IMR-90 (cell line): ENCODE measurements at regions not wholly inside any gene's neighbourhood (a gene's known extent, or its start where the extent isn't known, plus 50 kb on each side); places are given as distances from the start of the nearest gene placed in this dataset.
A peak's percentile ranks its signal among the peaks of the same experiment; 100 is the strongest.

Experiments
- ATAC-seq: fragments of 200-7000 bp; cut with Tn5 transposase; 2 replicates; pipeline ENCODE4 v1.9.1; 2020; ENCODE audit warnings: low read depth, mild to moderate bottlenecking, moderate library complexity
- BruUV-seq: library from RNA; stranded (reverse); fragments of 400-500 nt; replicated peaks from 2 replicates; lab custom pipeline; 2021; lab: Mats Ljungman, UMichigan
- CTCF ChIA-PET: fragments of 300-600 bp; formaldehyde crosslinking; extraction: SDS; loops from one replicate; lab custom pipeline; 2021; ENCODE audit warnings: antibody characterized with exemption; lab: Yijun Ruan, JAX
- POLR2A ChIA-PET: fragments of 300-600 bp; sonication (Branson Sonifier 250); formaldehyde crosslinking; loops from one replicate; lab custom pipeline; 2022; ENCODE audit warnings: antibody characterized with exemption; ENCODE audit not compliant: unreplicated experiment; lab: Charles Lee
- DNase-seq: peaks from one replicate; pipeline ENCODE4 v3.0.0; 2013
- H2AFZ ChIP-seq: replicated peaks from 2 replicates; pipeline ENCODE3; 2013; ENCODE audit warnings: low read length, mild to moderate bottlenecking; ENCODE audit not compliant: poor library complexity
- H2AK5ac ChIP-seq: 2 replicates; pipeline ENCODE4 v1.6.1; 2013; ENCODE audit warnings: low read depth, low read length, inconsistent platforms
- H2AK9ac ChIP-seq: replicated peaks from 2 replicates; pipeline ENCODE3; 2013; ENCODE audit warnings: mild to moderate bottlenecking, low read depth, low read length, moderate library complexity; ENCODE audit not compliant: poor library complexity
- H2BK120ac ChIP-seq: 2 replicates; pipeline ENCODE4 v1.6.1; 2013; ENCODE audit warnings: low read depth, low read length, inconsistent platforms
- H2BK15ac ChIP-seq: 3 replicates; pipeline ENCODE4 v1.6.1; 2013; ENCODE audit warnings: low read depth, low read length, inconsistent platforms
- H2BK20ac ChIP-seq: 2 replicates; pipeline ENCODE4 v1.6.1; 2013; ENCODE audit warnings: low read depth, mild to moderate bottlenecking, inconsistent platforms, low read length, moderate library complexity
- H2BK5ac ChIP-seq: 2 replicates; pipeline ENCODE4 v1.6.1; 2013; ENCODE audit warnings: mild to moderate bottlenecking, low read depth, low read length, inconsistent platforms; ENCODE audit not compliant: poor library complexity, severe bottlenecking
- H3K14ac ChIP-seq: replicated peaks from 2 replicates; pipeline ENCODE4 v1.6.1; 2013; ENCODE audit warnings: low read depth, low read length, inconsistent platforms
- H3K18ac ChIP-seq: 2 replicates; pipeline ENCODE4 v1.6.1; 2013; ENCODE audit warnings: low read depth, low read length, control low read depth
- H3K23ac ChIP-seq: 2 replicates; pipeline ENCODE4 v1.6.1; 2013; ENCODE audit warnings: low read depth, low read length, inconsistent platforms
- H3K27ac ChIP-seq: 2 replicates; pipeline ENCODE4 v1.5.1; 2013; ENCODE audit warnings: mild to moderate bottlenecking, control low read depth, low read length; ENCODE audit not compliant: insufficient read depth
- H3K27me3 ChIP-seq: 2 replicates; pipeline ENCODE4 v1.6.1; 2013; ENCODE audit warnings: low read length; ENCODE audit not compliant: control insufficient read depth, insufficient read depth
- H3K36me3 ChIP-seq: 2 replicates; pipeline ENCODE4 v1.6.1; 2013; ENCODE audit warnings: low read length, mixed read lengths; ENCODE audit not compliant: control insufficient read depth, insufficient read depth
- H3K4ac ChIP-seq: 2 replicates; pipeline ENCODE4 v1.6.1; 2013; ENCODE audit warnings: low read depth, low read length, inconsistent platforms
- H3K4me1 ChIP-seq: 2 replicates; pipeline ENCODE4 v1.6.1; 2013; ENCODE audit warnings: low read length, mixed read lengths; ENCODE audit not compliant: control insufficient read depth, insufficient read depth
- H3K4me2 ChIP-seq: 2 replicates; pipeline ENCODE4 v1.6.1; 2013; ENCODE audit warnings: low read depth, mild to moderate bottlenecking, control low read depth, low read length, moderate library complexity
- H3K4me3 ChIP-seq: 2 replicates; pipeline ENCODE4 v1.5.1; 2013; ENCODE audit warnings: low read depth, mild to moderate bottlenecking, control low read depth, low read length, moderate library complexity; ENCODE audit not compliant: insufficient read depth
- H3K56ac ChIP-seq: 2 replicates; pipeline ENCODE4 v1.6.1; 2013; ENCODE audit warnings: low read length, inconsistent platforms; ENCODE audit not compliant: insufficient read depth; ENCODE audit errors: extremely low read depth
- H3K79me1 ChIP-seq, 2 experiments: 2 replicates each; pipeline ENCODE4 v1.6.1; 2013; ENCODE audit warnings: low read length in 2 of 2, inconsistent platforms in 1 of 2, low read depth in 1 of 2
- H3K9ac ChIP-seq: 2 replicates; pipeline ENCODE4 v1.6.1; 2013; ENCODE audit warnings: low read depth, low read length, control low read depth
- H3K9me1 ChIP-seq: 2 replicates; pipeline ENCODE4 v1.6.1; 2013; ENCODE audit warnings: low read length, inconsistent platforms; ENCODE audit not compliant: insufficient read depth
- H3K9me3 ChIP-seq: 2 replicates; pipeline ENCODE4 v1.6.1; 2013; ENCODE audit warnings: low read length; ENCODE audit not compliant: control insufficient read depth, insufficient read depth
- H4K20me1 ChIP-seq: 2 replicates; pipeline ENCODE4 v1.6.1; 2013; ENCODE audit warnings: low read length, inconsistent platforms; ENCODE audit not compliant: insufficient read depth
- H4K5ac ChIP-seq: 2 replicates; pipeline ENCODE4 v1.6.1; 2013; ENCODE audit warnings: mild to moderate bottlenecking, low read depth, low read length, control low read depth
- H4K8ac ChIP-seq, 2 experiments: 2 replicates each; pipeline ENCODE4 v1.6.1; 2013; ENCODE audit warnings: low read depth in 2 of 2, low read length in 2 of 2, control low read depth in 1 of 2, inconsistent platforms in 1 of 2
- H4K91ac ChIP-seq: 2 replicates; pipeline ENCODE4 v1.6.1; 2013; ENCODE audit warnings: low read depth, low read length, inconsistent platforms; ENCODE audit not compliant: insufficient read depth
- BHLHE40 ChIP-seq: fragments of 150-350 bp; IDR thresholded peaks from 2 replicates; pipeline ENCODE4 v1.6.1; 2016; ENCODE audit warnings: mild to moderate bottlenecking, low read depth, low read length
- CEBPB ChIP-seq: IDR thresholded peaks from 2 replicates; pipeline ENCODE4 v1.6.1; 2012; ENCODE audit warnings: low read depth, low read length, improper control_type of control experiment
- CHD1 ChIP-seq: IDR thresholded peaks from 2 replicates; pipeline ENCODE4 v1.6.1; 2012; ENCODE audit warnings: low read depth, low read length, improper control_type of control experiment
- FOS ChIP-seq: fragments of 150-350 bp; IDR thresholded peaks from 2 replicates; pipeline ENCODE4 v1.6.1; 2016; ENCODE audit warnings: low read depth, low read length
- MAFK ChIP-seq: IDR thresholded peaks from 2 replicates; pipeline ENCODE4 v1.6.1; 2012; ENCODE audit warnings: low read depth, low read length, improper control_type of control experiment
- MAZ ChIP-seq: IDR thresholded peaks from 2 replicates; pipeline ENCODE4 v1.6.1; 2012; ENCODE audit warnings: low read depth, mild to moderate bottlenecking, low read length, improper control_type of control experiment, moderate library complexity, borderline replicate concordance
- MXI1 ChIP-seq: IDR thresholded peaks from 2 replicates; pipeline ENCODE4 v1.6.1; 2012; ENCODE audit warnings: low read depth, mild to moderate bottlenecking, low read length, moderate library complexity, borderline replicate concordance
- NFE2L2 ChIP-seq: fragments of 150-350 bp; IDR thresholded peaks from 2 replicates; pipeline ENCODE4 v1.6.1; 2016; ENCODE audit warnings: low read depth, mild to moderate bottlenecking, low read length
- POLR2A ChIP-seq: IDR thresholded peaks from 2 replicates; pipeline ENCODE4 v1.6.1; 2012; ENCODE audit warnings: mild to moderate bottlenecking, low read depth, low read length
- RAD21 ChIP-seq: IDR thresholded peaks from 2 replicates; pipeline ENCODE4 v1.6.1; 2012; ENCODE audit warnings: low read length, improper control_type of control experiment
- RCOR1 ChIP-seq: IDR thresholded peaks from 2 replicates; pipeline ENCODE4 v1.6.1; 2012; ENCODE audit warnings: mild to moderate bottlenecking, low read length, improper control_type of control experiment; ENCODE audit not compliant: insufficient replicate concordance
- RFX5 ChIP-seq: IDR thresholded peaks from 2 replicates; pipeline ENCODE4 v1.8.0; 2012; ENCODE audit warnings: low read depth, mild to moderate bottlenecking, low read length, moderate library complexity
- SMC3 ChIP-seq: fragments of 150-350 bp; IDR thresholded peaks from 2 replicates; pipeline ENCODE4 v1.6.1; 2016; ENCODE audit warnings: low read depth, mild to moderate bottlenecking, antibody characterized with exemption, low read length, moderate library complexity
- WGBS, 2 experiments: methylation state at CpG; one replicate each; pipeline versions ENCODE4 v1.1.5 to v1.1.7; 2013; ENCODE audit warnings: missing lambda C conversion rate in 2 of 2; ENCODE audit not compliant: insufficient read length in 1 of 2; ENCODE audit errors: extremely low coverage in 2 of 2; 5-methylcytosine and 5-hydroxymethylcytosine counted together
- dilution Hi-C: fragments of 300-500 bp; cut with HindIII; formaldehyde crosslinking; loops from one replicate; pipeline ENCODE4 v1.14.3; 2018; ENCODE audit warnings: low sequenced_read_pairs; ENCODE audit not compliant: unreplicated experiment
- in situ Hi-C: fragments of 300-500 bp; cut with MboI; formaldehyde crosslinking; loops from 3 replicates; pipeline ENCODE4 v1.14.3; 2019; ENCODE audit warnings: low sequenced_read_pairs, inconsistent platforms, mixed read lengths
- intact Hi-C: fragments of 100-400 bp; cut with micrococcal nuclease; formaldehyde crosslinking; loops from 2 replicates; pipeline ENCODE4 v1.10.0; 2022
- TF ChIP-seq, protein P1 (sequence below): conservative IDR thresholded peaks from 2 replicates; pipeline ENCODE4 v1.5.1; 2012; ENCODE audit warnings: mild to moderate bottlenecking, low read depth, low read length, improper control_type of control experiment
- TF ChIP-seq, protein P2 (sequence below): fragments of 150-350 bp; IDR thresholded peaks from 2 replicates; pipeline ENCODE4 v1.6.1; 2016; ENCODE audit warnings: low read depth, mild to moderate bottlenecking, low read length, moderate library complexity, borderline replicate concordance
- TF ChIP-seq, protein P3 (sequence below): fragments of 150-350 bp; IDR thresholded peaks from 2 replicates; pipeline ENCODE4 v1.6.1; 2017; ENCODE audit warnings: mild to moderate bottlenecking, antibody characterized with exemption, low read length, low read depth

DNA sequence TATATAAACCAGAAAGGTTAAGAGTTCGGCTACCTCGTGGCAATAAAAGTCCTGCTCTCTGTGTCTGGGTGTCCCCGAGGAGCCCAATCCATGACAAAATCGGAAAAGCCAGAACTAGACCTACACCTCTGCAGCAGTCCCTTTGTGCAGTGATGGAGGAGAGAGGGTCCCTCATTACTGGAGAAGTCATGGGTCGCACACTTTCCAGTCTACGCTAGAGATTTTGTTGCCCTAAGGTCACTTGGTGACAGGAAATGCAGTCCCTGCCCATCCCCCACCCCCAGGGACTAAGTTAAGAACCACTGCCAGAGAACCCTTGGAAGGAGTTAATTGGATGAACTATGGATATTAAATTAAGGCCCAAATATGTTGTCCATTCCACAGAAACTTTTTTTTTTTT is 104.4 kb upstream of the ATF7IP start:
- peak overlapping the region; percentile 97 for H3K4ac ChIP-seq
- no CpG with 5 or more reads among the region's 6 CpGs for WGBS, 2 experiments
- H2AK9ac ChIP-seq: peak overlapping the region; percentile 84
- peak overlapping the region; percentile 64; the same call in 2 of the 3 replicates for H2BK15ac ChIP-seq
- no peak for ATAC-seq
- no peaks in the 10 kb centered on the region for H3K36me3 ChIP-seq
- dilution Hi-C loops: no loop called here
- peak overlapping the region; percentile 93 for H2AK5ac ChIP-seq
- peak overlapping the region; percentile 96 for H2BK120ac ChIP-seq
- CTCF ChIA-PET: no interaction called here
- POLR2A ChIA-PET: no interaction called here
- peak overlapping the region; percentile 36 for H3K9ac ChIP-seq
- H2BK20ac ChIP-seq: peak overlapping the region; percentile 93
- peak overlapping the region; percentile 70 to 93 for H4K8ac ChIP-seq
- peak overlapping the region; percentile 92 for H3K23ac ChIP-seq
- H3K4me3 ChIP-seq: no peak overlapping the region
- no TSS peak for BruUV-seq
- no peaks in the 10 kb centered on the region for H3K79me1 ChIP-seq
- H3K56ac ChIP-seq: peak overlapping the region; percentile 67
- no peaks in the 10 kb centered on the region for H3K27me3 ChIP-seq
- no peaks in the 10 kb centered on the region for H4K20me1 ChIP-seq
- H3K18ac ChIP-seq: peak overlapping the region; percentile 72
- H2AFZ ChIP-seq: peak overlapping the region; percentile 91
- no peak overlapping the region; the same call in 1 of the 2 replicates for H3K4me2 ChIP-seq
- H3K14ac ChIP-seq: peak overlapping the region; percentile 92
- H3K27ac ChIP-seq: peak overlapping the region; percentile 84
- peak overlapping the region; percentile 93 for H2BK5ac ChIP-seq
- H3K9me1 ChIP-seq: peaks cover 5% of the 10 kb centered on the region; the same call in 1 of the 2 replicates
- in situ Hi-C loops: loop anchor here (10.0 kb wide), 1 partner anchor 104 kb away; the partner anchor contains the start of gene ATF7IP
- H4K5ac ChIP-seq: peak overlapping the region; percentile 78
- intact Hi-C loops: no loop called here
- no peak for DNase-seq
- H4K91ac ChIP-seq: peak overlapping the region; percentile 88
- H3K9me3 ChIP-seq: peaks cover 5% of the 10 kb centered on the region; the same call in 1 of the 2 replicates
- H3K4me1 ChIP-seq: peaks cover 18% of the 10 kb centered on the region
- TF ChIP-seq MAFK: no peak
- no peak for TF ChIP-seq RAD21
- no peak for TF ChIP-seq NFE2L2
- no peak for TF ChIP-seq SMC3
- TF ChIP-seq CHD1: no peak
- no peak for TF ChIP-seq RFX5
- no peak for TF ChIP-seq CEBPB
- TF ChIP-seq FOS: no peak
- no peak for TF ChIP-seq MXI1
- no peak for TF ChIP-seq MAZ
- no peak for TF ChIP-seq RCOR1
- TF ChIP-seq, protein P1, sequence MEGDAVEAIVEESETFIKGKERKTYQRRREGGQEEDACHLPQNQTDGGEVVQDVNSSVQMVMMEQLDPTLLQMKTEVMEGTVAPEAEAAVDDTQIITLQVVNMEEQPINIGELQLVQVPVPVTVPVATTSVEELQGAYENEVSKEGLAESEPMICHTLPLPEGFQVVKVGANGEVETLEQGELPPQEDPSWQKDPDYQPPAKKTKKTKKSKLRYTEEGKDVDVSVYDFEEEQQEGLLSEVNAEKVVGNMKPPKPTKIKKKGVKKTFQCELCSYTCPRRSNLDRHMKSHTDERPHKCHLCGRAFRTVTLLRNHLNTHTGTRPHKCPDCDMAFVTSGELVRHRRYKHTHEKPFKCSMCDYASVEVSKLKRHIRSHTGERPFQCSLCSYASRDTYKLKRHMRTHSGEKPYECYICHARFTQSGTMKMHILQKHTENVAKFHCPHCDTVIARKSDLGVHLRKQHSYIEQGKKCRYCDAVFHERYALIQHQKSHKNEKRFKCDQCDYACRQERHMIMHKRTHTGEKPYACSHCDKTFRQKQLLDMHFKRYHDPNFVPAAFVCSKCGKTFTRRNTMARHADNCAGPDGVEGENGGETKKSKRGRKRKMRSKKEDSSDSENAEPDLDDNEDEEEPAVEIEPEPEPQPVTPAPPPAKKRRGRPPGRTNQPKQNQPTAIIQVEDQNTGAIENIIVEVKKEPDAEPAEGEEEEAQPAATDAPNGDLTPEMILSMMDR: no peak
- TF ChIP-seq POLR2A: no peak
- TF ChIP-seq, protein P2, sequence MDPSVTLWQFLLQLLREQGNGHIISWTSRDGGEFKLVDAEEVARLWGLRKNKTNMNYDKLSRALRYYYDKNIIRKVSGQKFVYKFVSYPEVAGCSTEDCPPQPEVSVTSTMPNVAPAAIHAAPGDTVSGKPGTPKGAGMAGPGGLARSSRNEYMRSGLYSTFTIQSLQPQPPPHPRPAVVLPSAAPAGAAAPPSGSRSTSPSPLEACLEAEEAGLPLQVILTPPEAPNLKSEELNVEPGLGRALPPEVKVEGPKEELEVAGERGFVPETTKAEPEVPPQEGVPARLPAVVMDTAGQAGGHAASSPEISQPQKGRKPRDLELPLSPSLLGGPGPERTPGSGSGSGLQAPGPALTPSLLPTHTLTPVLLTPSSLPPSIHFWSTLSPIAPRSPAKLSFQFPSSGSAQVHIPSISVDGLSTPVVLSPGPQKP: no peak
- TF ChIP-seq, protein P3, sequence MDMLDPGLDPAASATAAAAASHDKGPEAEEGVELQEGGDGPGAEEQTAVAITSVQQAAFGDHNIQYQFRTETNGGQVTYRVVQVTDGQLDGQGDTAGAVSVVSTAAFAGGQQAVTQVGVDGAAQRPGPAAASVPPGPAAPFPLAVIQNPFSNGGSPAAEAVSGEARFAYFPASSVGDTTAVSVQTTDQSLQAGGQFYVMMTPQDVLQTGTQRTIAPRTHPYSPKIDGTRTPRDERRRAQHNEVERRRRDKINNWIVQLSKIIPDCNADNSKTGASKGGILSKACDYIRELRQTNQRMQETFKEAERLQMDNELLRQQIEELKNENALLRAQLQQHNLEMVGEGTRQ: no peak
- TF ChIP-seq BHLHE40: no peak
